ES-I3 (cell line): ENCODE measurements at regions not wholly inside any gene's neighbourhood (a gene's known extent, or its start where the extent isn't known, plus 50 kb on each side); places are given as distances from the start of the nearest gene placed in this dataset.
"Not testable (repeated sequence)": the region's sequence is repeated elsewhere in the genome, so short reads cannot be mapped to it uniquely, and the experiment has no call there.

Experiments used
- H3K36me3 ChIP-seq: 2 replicates; pipeline ENCODE4 v1.6.1; 2013; ENCODE audit warnings: mild to moderate bottlenecking, low read length, control low read depth, moderate library complexity; ENCODE audit not compliant: insufficient read depth
- H3K4me1 ChIP-seq: 2 replicates; pipeline ENCODE4 v1.6.1; 2013; ENCODE audit warnings: mild to moderate bottlenecking, control low read depth, low read length; ENCODE audit not compliant: insufficient read depth
- H3K9ac ChIP-seq: 2 replicates; pipeline ENCODE4 v1.6.1; 2013; ENCODE audit warnings: low read depth, mild to moderate bottlenecking, low read length, moderate library complexity
- H3K9me3 ChIP-seq: 2 replicates; pipeline ENCODE4 v1.6.1; 2013; ENCODE audit warnings: mild to moderate bottlenecking, low read length, moderate library complexity; ENCODE audit not compliant: control insufficient read depth, insufficient read depth

DNA sequence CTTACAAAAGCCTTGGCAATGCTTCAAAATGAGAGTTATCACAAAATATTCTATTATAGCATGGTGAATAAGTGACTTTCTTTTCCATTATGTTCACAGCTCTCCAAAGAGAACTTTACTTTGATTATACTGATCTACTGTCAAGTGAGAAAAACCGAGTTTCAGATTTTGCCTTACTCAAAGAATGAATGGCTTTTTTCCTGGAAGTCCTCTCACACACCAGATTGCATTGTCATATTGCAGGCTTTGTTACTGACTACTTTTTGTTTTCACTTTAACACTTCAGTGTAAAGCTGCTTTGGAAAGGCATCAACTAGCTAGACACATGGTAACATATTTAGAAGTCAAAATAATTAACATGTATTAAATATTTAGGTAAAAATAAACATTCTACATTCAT is 765.2 kb upstream of the NUDT12 start:
- no peaks in the 10 kb centered on the region for H3K36me3 ChIP-seq

DNA sequence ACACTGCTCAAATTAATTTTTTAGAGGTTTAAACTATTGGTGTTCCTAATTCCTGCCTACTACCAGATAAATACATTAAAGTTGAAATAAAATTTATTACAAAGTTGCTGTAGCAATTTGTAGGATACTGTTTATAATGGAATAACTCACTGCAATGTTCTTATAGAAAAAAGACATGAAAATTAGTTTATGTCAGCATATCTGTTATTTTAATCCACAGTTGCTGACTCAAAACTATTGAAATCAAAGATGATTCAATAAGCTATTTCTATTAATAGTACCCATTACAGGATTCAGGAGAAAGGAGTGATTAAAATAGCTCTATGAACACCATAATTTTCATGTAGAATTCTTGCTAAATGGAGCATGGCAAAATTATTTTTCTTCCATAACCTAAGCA is 764.4 kb upstream of the NUDT12 start:
- no peaks in the 10 kb centered on the region for H3K9me3 ChIP-seq
- no peaks in the 10 kb centered on the region for H3K36me3 ChIP-seq
- no peak overlapping the region for H3K9ac ChIP-seq
- H3K4me1 ChIP-seq: no peaks in the 10 kb centered on the region

More for the DNA sequence above, 765.2 kb upstream of the NUDT12 start:
- no peaks in the 10 kb centered on the region for H3K9me3 ChIP-seq
- H3K4me1 ChIP-seq: no peaks in the 10 kb centered on the region
- H3K9ac ChIP-seq: no peak overlapping the region

DNA sequence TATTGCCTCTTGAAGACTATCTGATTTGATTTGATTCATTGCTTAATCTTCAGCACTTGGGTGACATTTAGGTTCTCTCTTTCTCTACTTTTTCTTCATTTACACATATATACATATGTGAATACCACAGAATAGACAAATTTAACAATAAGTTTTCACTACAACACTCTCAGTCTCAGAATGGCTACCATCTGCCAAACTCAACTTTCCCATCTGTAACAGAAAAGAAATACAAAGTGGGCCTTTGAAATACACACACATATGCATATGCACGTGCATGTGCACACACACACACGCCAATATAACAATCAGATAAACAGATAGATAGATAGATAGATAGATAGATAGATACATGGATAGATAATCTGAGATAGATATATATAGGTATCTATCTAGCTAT is 762.8 kb upstream of the NUDT12 start:
- Histone ChIP-seq H3K9me3 (no peaks in the 10 kb centered on the region), H3K9ac (no peak overlapping the region), H3K4me1 (no peaks in the 10 kb centered on the region), H3K36me3 (no peaks in the 10 kb centered on the region)

DNA sequence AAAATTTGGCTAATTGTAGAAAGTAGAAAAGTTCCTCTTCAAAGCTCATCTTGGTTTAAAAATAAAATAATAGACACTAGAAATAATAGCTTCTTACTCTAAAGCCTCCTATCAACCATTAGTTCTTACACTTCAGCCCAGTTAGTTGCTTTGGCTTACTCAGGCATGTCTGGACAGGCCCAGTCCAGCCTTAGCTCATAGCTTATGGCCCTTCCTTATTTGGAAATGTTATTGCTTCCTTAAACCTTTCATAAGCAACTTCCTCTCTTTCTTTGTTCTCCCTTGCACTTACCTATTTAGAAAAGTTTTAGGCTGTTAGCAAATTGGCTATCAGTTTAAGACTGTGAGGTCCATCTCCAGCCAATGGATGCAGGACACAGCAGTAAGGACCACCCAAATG is 754.1 kb upstream of the NUDT12 start:
- not testable (repeated sequence) for H3K4me1 ChIP-seq, H3K9ac ChIP-seq, H3K9me3 ChIP-seq, H3K36me3 ChIP-seq

DNA sequence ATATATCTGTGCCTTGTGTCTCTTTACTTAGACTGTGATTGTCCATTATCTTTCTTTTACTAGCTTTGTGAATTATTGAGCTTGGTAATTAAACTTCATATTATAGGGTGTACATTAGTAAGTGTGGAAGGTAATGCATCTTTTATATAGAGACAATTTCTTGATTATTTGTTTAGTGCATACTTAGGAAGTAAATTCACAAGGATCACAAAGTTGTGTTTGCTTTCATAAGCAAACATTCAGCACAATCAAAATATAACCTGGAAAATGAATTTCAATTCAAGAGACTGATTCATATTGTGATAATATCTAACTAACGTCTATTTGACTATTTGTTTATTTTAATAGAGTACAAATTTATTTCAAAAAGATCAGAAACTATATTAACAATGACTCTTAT is 749.9 kb upstream of the NUDT12 start:
- Histone ChIP-seq H3K4me1 (no peaks in the 10 kb centered on the region), H3K9me3 (peaks cover 3% of the 10 kb centered on the region; the same call in 1 of the 2 replicates), H3K36me3 (no peaks in the 10 kb centered on the region), H3K9ac (no peak overlapping the region)

DNA sequence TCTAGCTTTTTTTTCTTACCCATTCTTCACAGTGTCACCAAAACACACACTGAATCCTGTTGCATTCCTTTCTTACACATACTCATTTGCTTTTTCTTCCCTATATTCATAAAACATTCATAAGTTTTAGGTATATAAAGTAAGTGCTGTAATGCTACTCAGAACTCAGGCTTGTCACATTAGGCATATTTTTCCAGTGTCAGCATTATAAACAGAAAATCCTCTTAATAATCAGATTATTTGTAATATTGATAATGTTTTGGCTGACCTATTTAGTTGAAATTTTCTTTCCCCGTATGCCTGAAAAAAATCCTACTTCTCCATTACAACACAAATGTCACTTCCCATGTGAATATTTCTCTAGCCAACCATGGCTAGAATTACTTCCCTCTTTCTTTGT is 743.0 kb upstream of the NUDT12 start:
- no peak overlapping the region for H3K9ac ChIP-seq
- H3K36me3 ChIP-seq: no peaks in the 10 kb centered on the region
- no peaks in the 10 kb centered on the region for H3K4me1 ChIP-seq
- H3K9me3 ChIP-seq: no peaks in the 10 kb centered on the region

DNA sequence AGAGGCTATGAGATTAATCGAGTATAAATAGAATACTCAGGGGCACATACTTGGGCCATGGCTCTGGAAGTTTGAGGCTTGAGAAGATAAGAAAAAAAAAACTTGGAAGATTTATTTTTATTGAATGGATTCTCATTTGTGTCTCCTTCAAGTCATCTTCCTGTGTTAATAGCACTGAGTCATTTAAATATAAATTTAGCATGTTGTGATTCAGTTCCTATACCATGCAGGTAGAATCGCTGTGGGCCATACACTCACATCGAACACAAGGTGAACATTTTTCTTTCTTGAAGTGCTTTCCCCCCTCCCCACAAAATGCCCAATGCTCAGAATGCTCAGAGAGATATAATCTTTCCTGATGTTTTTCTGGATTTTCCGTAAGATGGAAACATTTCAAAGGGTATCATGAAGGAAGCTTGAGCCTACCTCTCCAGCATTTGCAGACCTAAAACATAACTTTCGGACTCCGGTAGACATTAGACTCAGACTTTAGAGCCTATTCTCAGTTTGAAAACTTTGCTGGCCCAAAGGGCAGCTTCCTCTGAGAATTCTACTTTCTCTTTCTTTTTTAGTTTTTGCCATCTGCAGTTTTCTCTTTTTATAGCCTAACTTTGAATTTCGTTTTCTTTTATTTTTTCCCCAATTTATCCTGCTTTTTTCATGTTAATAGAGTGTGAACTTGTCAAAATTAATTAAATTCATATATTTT is 737.6 kb upstream of the NUDT12 start:
- no peaks in the 10 kb centered on the region for H3K4me1 ChIP-seq
- no peak overlapping the region for H3K9ac ChIP-seq
- no peaks in the 10 kb centered on the region for H3K36me3 ChIP-seq
- H3K9me3 ChIP-seq: no peaks in the 10 kb centered on the region

DNA sequence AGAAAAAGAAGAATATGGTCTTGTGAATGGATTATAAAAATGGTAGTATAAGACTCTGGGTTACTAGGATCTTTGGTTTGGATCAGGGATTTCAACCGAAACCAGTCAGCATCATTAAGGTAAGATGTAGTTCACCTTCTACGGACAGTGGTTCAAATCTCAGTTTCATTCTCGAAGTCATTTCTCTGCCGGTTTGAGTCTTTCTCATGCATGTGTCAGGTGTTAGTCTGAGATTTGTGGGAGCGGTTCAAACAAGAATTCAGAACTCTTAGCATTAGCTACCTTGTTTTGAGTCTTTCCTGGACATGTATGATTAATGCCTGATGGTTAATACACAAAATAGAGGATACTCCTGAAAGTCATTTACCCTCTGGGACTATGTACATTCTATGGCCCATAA is 735.9 kb upstream of the NUDT12 start:
- no peaks in the 10 kb centered on the region for H3K9me3 ChIP-seq
- no peaks in the 10 kb centered on the region for H3K36me3 ChIP-seq
- no peaks in the 10 kb centered on the region for H3K4me1 ChIP-seq
- no peak overlapping the region for H3K9ac ChIP-seq

DNA sequence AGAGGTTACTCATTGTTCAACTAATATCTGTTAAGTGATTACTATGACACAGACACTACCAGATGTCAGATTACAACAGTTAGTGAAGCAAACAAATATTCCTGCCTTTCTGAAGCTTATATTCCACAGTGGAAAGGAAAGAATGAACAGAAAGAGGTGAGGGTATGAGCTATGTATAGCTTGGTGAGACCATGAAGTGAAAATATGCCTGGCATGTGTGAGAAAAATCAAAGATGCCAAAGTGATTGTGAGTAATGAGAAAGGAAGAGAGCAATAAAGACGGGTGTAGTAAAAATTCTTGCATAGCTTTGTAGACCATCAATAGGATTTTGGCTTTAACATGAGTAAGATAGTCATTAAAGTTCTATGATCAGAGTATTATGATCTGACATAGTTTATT is 734.5 kb upstream of the NUDT12 start:
- Histone ChIP-seq H3K4me1 (no peaks in the 10 kb centered on the region), H3K36me3 (no peaks in the 10 kb centered on the region), H3K9ac (no peak overlapping the region), H3K9me3 (no peaks in the 10 kb centered on the region)

DNA sequence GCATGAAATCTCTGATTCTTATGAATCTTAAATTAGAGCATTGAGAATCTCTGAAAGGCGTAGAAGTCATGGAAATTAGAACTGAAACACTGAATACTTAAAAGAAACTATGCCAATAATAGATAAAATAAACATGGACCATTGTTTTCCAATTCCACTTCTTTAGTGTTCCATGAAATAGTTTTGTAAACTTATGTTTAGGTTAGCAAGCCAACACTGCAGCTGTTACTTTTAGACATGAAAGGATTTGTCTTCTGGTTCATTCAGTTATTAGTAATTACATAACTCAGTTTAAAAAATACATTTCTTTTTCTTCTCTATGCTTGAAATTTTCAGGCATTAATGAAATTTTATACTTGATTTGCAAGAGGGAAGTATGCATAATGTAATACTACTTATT is 733.4 kb upstream of the NUDT12 start:
- Histone ChIP-seq H3K9ac (no peak overlapping the region), H3K36me3 (no peaks in the 10 kb centered on the region), H3K9me3 (no peaks in the 10 kb centered on the region), H3K4me1 (no peaks in the 10 kb centered on the region)

DNA sequence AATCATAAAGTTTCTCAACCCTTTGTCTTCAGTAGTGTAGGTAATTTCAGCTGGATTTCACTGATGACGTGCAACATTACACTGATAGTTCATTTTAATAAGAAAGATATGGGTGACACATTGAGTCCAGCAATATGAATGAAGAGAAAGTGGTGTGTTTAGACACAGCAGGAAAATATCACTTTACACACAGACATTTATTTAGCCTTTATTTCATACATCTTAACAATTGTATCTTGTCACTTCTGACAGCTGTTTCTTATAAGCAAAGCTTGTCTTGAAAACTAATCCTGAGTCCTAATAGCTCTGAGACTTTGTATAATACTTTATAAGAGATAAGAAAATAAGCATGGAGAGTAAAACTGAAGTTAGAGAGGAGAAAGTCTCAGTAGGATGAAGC is 720.5 kb upstream of the NUDT12 start:
- H3K4me1 ChIP-seq: no peaks in the 10 kb centered on the region
- no peaks in the 10 kb centered on the region for H3K36me3 ChIP-seq
- H3K9ac ChIP-seq: no peak overlapping the region
- no peaks in the 10 kb centered on the region for H3K9me3 ChIP-seq

DNA sequence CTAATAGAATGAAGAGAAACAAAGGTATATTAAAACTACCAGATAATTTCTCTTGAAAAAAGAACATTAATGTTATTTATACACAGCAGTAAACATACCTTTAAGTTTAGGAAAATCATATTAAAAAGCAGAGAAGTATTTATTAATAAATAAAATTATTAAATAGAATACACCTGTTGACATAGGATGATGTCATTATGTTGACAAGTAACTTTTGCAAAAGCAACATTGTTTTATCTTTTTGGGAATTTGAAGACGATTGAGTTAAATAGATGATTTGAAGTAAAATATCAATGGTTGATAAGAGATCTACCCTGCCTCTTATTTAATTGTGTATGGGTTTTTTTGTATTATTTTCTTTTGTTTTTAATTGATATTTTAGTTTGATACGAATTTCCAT is 711.1 kb upstream of the NUDT12 start:
- H3K36me3 ChIP-seq: no peaks in the 10 kb centered on the region
- H3K9me3 ChIP-seq: no peaks in the 10 kb centered on the region
- no peak overlapping the region for H3K9ac ChIP-seq
- no peaks in the 10 kb centered on the region for H3K4me1 ChIP-seq

DNA sequence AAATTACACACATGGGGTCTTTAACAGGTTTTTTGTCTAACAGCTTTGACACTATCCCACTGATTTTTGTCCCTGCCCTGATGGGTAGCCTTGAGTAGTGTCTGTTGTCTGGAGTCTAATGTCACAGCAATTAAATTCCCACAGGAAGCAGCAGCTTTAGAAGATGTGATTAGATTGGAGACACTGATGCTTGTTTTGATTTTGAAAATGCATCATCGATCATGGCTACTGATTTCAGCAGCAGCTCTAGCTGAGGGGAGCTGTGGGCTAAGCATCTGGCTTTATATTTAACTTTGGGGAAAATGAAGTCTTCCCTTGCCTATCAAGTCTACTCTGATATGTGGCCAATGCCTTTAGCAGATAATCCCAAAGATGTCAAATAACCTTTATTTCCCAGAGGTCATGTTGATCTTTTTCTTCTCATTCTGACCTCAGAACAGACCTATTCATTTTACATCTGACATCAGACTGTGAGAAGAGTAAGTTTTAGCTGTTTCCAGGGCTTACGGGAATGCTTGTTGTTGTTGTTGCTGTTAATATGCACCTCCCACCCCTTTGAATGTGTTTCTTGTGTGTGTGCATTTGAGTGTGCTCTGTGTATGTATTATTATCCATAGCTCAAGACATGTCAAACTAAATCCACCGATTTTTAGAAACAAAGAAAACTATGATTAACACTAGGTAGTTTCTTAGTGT is 704.9 kb upstream of the NUDT12 start:
- H3K36me3 ChIP-seq: no peaks in the 10 kb centered on the region
- no peaks in the 10 kb centered on the region for H3K9me3 ChIP-seq
- 0 out of 2 replicates have a peak, but pooled peaks cover 5% of the 10 kb centered on the region for H3K4me1 ChIP-seq
- no peak overlapping the region for H3K9ac ChIP-seq

DNA sequence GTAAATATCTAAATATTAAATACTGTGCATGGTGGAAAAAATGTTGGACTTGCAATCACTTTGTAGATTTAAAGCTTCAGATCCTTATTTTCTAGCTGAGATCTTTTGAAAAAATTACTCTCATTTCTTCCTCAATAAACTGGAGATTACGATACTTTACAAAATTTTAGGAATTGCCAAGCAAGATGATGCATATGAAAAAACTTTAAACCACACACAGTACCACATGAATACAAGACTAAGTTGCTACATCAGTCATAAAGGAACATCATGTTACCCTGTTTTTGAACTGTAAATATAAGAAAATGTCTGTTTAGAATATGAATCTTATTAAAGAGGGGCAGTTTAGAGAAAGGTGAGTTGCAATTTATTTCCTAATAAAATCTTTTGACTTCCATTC is 703.6 kb upstream of the NUDT12 start:
- no peaks in the 10 kb centered on the region for H3K9me3 ChIP-seq

DNA sequence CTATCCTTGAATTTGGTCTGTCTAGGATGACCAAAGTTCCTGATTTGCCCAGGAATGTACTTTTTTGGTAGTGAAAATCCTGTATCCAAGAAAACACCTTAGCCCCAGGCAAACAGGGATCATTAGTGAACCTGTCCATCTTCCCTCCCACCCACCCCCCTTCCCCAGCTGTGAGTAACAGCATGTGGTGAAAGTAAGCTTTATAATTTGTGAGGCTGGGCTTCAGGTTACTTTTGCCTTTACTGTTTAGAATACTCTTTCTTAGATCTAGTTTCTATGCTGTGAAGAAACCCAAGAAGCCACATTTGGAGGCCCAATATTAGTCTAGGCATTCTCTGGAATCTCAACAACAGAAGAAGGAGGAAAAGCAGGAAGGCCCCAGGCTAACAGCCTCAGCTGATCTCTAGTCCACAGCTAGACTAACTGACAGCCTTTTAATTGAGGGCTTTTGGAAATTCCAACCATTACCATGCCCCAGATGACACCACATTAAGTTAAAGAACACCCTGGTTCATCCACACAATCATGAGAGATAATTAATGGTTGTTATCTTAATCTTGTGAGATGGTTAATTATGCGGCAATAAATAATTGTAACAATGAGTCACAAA is 703.0 kb upstream of the NUDT12 start:
- H3K9me3 ChIP-seq: no peaks in the 10 kb centered on the region

More for the DNA sequence above, 703.6 kb upstream of the NUDT12 start:
- no peaks in the 10 kb centered on the region for H3K36me3 ChIP-seq
- no peak overlapping the region for H3K9ac ChIP-seq
- H3K4me1 ChIP-seq: 0 out of 2 replicates have a peak, but pooled peaks cover 5% of the 10 kb centered on the region

More for the DNA sequence above, 703.0 kb upstream of the NUDT12 start:
- Histone ChIP-seq H3K4me1 (0 out of 2 replicates have a peak, but pooled peaks cover 5% of the 10 kb centered on the region), H3K9ac (no peak overlapping the region), H3K36me3 (no peaks in the 10 kb centered on the region)
